ENCODE measurements at regions not wholly inside any gene's neighbourhood (a gene's known extent, or its start where the extent isn't known, plus 50 kb on each side); places are given as distances from the start of the nearest gene placed in this dataset.
"Not testable (repeated sequence)": the region's sequence is repeated elsewhere in the genome, so short reads cannot be mapped to it uniquely, and the experiment has no call there.

- Histone ChIP-seq H3K36me3 (ENCODE audit: insufficient read depth in 1 of 2, low read depth in 1 of 2) (no peaks in the 10 kb centered on the region), H3K9me3 (no peaks in the 10 kb centered on the region), H3K4me3 (no peak overlapping the region), H3K4me1 (no peaks in the 10 kb centered on the region), H3K27me3 (ENCODE audit: insufficient read depth in 3 of 3, low read length in 2 of 3) (no peaks in the 10 kb centered on the region), H3K27ac (no peak overlapping the region)
- TF ChIP-seq CTCF (IDR thresholded peaks at IDR 0.05): no peak
- ATAC-seq (no peak), DNase-seq (no peak)
- intact Hi-C loops (cut with DNase I): no loop called here
- WGBS, 3 donors: 50 to 58% (median 54%) methylated on average over 4 of the region's 4 CpGs
Measured at GRCh38 chr2:208671886-208672680, 265.5 kb downstream of the PTH2R start.

- Histone ChIP-seq H3K27ac (no peak overlapping the region), H3K27me3 (ENCODE audit: insufficient read depth in 3 of 3, low read length in 2 of 3) (no peaks in the 10 kb centered on the region), H3K4me1 (no peaks in the 10 kb centered on the region), H3K4me3 (no peak overlapping the region), H3K36me3 (ENCODE audit: insufficient read depth in 1 of 2, low read depth in 1 of 2) (no peaks in the 10 kb centered on the region), H3K9me3 (no peaks in the 10 kb centered on the region)
- no peak for TF ChIP-seq CTCF (IDR thresholded peaks at IDR 0.05)
- intact Hi-C loops (cut with DNase I): no loop called here
- DNase-seq: no peak
- 85 to 87% (median 86%) methylated on average over 3 of the region's 3 CpGs for WGBS, 3 donors
- ATAC-seq: no peak
Measured at GRCh38 chr2:208673631-208674030, 267.0 kb downstream of the PTH2R start.

- no peak overlapping the region for H3K27ac ChIP-seq
- H3K4me3 ChIP-seq: no peak overlapping the region
- no peak for TF ChIP-seq CTCF (IDR thresholded peaks at IDR 0.05)
- H3K4me1 ChIP-seq: no peaks in the 10 kb centered on the region
- ATAC-seq: no peak
- H3K27me3 ChIP-seq (ENCODE audit: insufficient read depth in 3 of 3, low read length in 2 of 3): no peaks in the 10 kb centered on the region
- no peaks in the 10 kb centered on the region for H3K36me3 ChIP-seq (ENCODE audit: insufficient read depth in 1 of 2, low read depth in 1 of 2)
- 72 to 79% (median 76%) methylated on average over 2 of the region's 2 CpGs for WGBS, 3 donors
- no peak for DNase-seq
- no peaks in the 10 kb centered on the region for H3K9me3 ChIP-seq
- intact Hi-C loops (cut with DNase I): no loop called here
Measured at GRCh38 chr2:208674919-208675318, 268.3 kb downstream of the PTH2R start.

- H3K27me3 ChIP-seq (ENCODE audit: insufficient read depth in 3 of 3, low read length in 2 of 3); ATAC-seq; intact Hi-C loops (cut with DNase I); H3K4me3 ChIP-seq; H3K27ac ChIP-seq; H3K36me3 ChIP-seq (ENCODE audit: insufficient read depth in 1 of 2, low read depth in 1 of 2); H3K4me1 ChIP-seq: not testable (repeated sequence)
- WGBS, 3 donors: 92 to 94% (median 92%) methylated on average over 13 of the region's 13 CpGs
- H3K9me3 ChIP-seq: peaks cover 17% of the 10 kb centered on the region
- peak in 1 of 2 donors; percentile 48 for DNase-seq
Measured at GRCh38 chr2:208685929-208686328, 279.3 kb downstream of the PTH2R start.

GRCh38 chr2:208686665-208687064 lies 280.1 kb downstream of the PTH2R start:
- no peak overlapping the region for H3K4me3 ChIP-seq
- no peaks in the 10 kb centered on the region for H3K4me1 ChIP-seq
- DNase-seq (no peak), ATAC-seq (no peak)
- H3K36me3 ChIP-seq (ENCODE audit: insufficient read depth in 1 of 2, low read depth in 1 of 2): no peaks in the 10 kb centered on the region
- intact Hi-C loops (cut with DNase I): no loop called here
- TF ChIP-seq CTCF (IDR thresholded peaks at IDR 0.05): no peak
- no peak overlapping the region for H3K27ac ChIP-seq
- peaks cover 17% of the 10 kb centered on the region for H3K9me3 ChIP-seq
- 85 to 92% (median 88%) methylated on average over 1 of the region's 1 CpG for WGBS, 3 donors
- no peaks in the 10 kb centered on the region for H3K27me3 ChIP-seq (ENCODE audit: insufficient read depth in 3 of 3, low read length in 2 of 3)

- H3K9me3 ChIP-seq: peaks cover 17% of the 10 kb centered on the region
- H3K4me1 ChIP-seq; H3K4me3 ChIP-seq; H3K36me3 ChIP-seq (ENCODE audit: insufficient read depth in 1 of 2, low read depth in 1 of 2); H3K27ac ChIP-seq; DNase-seq; intact Hi-C loops (cut with DNase I); H3K27me3 ChIP-seq (ENCODE audit: insufficient read depth in 3 of 3, low read length in 2 of 3); ATAC-seq: not testable (repeated sequence)
- 80 to 97% (median 93%) methylated on average over 1 of the region's 1 CpG for WGBS, 3 donors
Measured at GRCh38 chr2:208687720-208688119, 281.1 kb downstream of the PTH2R start.
